ENCODE measurements at regions not wholly inside any gene's neighbourhood (a gene's known extent, or its start where the extent isn't known, plus 50 kb on each side); places are given as distances from the start of the nearest gene placed in this dataset.

DNA sequence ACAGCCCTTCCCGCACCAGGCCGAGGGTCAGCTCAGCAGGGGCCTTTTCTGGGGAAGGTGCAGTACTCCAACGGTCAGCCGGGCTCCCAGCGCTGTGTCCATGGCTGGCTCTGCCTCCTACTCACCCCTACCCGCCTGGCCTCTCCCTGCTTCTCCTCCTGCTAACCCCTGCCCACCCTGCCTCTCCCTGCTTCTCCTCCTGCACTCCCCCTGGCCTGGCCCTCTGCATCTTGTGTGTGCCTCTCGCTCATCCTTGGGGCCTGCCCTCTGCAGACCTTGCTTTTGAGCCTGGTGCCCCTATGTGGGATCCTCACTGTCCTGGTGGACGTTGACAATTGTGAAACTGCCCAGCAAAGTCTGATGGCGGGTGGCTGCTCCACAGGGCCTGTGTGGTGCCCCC lies 274.6 kb upstream of the IRX2 start:
- DNase-seq (ENCODE audit: low spot score in 2 of 2) = peak in 1 of 2 donors; percentile 74
- H3K4me3 ChIP-seq (ENCODE audit: low read depth, poor library complexity, severe bottlenecking) = no peak overlapping the region
- no peak for TF ChIP-seq POLR2A (IDR thresholded peaks at IDR 0.05)
- TF ChIP-seq, protein P1, sequence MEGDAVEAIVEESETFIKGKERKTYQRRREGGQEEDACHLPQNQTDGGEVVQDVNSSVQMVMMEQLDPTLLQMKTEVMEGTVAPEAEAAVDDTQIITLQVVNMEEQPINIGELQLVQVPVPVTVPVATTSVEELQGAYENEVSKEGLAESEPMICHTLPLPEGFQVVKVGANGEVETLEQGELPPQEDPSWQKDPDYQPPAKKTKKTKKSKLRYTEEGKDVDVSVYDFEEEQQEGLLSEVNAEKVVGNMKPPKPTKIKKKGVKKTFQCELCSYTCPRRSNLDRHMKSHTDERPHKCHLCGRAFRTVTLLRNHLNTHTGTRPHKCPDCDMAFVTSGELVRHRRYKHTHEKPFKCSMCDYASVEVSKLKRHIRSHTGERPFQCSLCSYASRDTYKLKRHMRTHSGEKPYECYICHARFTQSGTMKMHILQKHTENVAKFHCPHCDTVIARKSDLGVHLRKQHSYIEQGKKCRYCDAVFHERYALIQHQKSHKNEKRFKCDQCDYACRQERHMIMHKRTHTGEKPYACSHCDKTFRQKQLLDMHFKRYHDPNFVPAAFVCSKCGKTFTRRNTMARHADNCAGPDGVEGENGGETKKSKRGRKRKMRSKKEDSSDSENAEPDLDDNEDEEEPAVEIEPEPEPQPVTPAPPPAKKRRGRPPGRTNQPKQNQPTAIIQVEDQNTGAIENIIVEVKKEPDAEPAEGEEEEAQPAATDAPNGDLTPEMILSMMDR (IDR thresholded peaks at IDR 0.05) = no peak
- 76 to 78% methylated on average over 9 of the region's 9 CpGs for WGBS, 2 donors
- intact Hi-C loops (cut with DNase I; ENCODE audit: low total_unique reads) = no loop called here

DNA sequence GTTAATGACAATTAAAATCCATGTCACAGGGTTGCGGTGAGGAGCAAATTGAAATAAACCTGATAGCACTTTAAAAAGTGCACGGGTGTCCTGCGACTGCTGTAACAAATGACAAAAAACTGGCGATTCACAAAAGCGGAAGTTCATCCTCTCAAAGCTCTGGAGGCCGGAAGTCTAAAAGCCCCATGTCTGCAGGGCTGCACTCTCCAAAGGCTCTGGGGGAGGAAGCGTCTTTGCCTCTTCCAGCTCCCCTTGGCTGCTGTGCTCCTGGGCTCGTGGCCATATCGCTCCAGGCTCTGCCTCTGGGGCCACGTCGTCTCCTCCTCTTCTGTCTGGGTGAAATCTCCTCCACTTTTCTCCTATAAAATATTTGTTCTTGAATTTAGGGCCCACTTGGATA lies 273.9 kb upstream of the IRX2 start:
- WGBS, 2 donors = 76 to 77% methylated on average over 11 of the region's 11 CpGs
- H3K4me3 ChIP-seq (ENCODE audit: low read depth, poor library complexity, severe bottlenecking) = no peak overlapping the region
- intact Hi-C loops (cut with DNase I; ENCODE audit: low total_unique reads) = no loop called here
- TF ChIP-seq POLR2A (IDR thresholded peaks at IDR 0.05) = no peak
- TF ChIP-seq, protein P1 (IDR thresholded peaks at IDR 0.05) = no peak
- DNase-seq (ENCODE audit: low spot score in 2 of 2) = peak in 1 of 2 donors; percentile 54

DNA sequence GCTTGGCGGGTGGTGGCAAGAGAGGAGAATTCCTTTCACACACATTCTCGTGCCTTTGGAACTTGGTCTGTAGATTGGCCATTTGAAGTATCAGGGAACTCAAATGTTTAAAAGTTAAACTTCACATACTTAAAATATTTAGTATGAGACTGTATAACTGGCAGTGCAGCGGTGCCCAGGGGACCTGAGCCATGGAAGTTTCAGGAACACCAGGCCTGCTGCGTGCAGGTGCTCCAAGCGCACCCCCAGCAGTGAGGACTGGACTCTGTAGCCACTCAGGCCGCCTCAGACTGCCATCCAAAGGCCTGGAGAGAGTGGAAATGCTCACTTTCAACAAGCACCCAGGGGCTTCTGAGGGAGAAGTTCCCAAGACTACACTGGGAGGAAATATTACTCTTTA lies 273.5 kb upstream of the IRX2 start:
- DNase-seq (ENCODE audit: low spot score in 2 of 2) = peak in 1 of 2 donors; percentile 45
- no peak overlapping the region for H3K4me3 ChIP-seq (ENCODE audit: low read depth, poor library complexity, severe bottlenecking)
- intact Hi-C loops (cut with DNase I; ENCODE audit: low total_unique reads) = no loop called here
- TF ChIP-seq, protein P1 (IDR thresholded peaks at IDR 0.05) = no peak
- no peak for TF ChIP-seq POLR2A (IDR thresholded peaks at IDR 0.05)
- WGBS, 2 donors = 88 to 90% methylated on average over 6 of the region's 6 CpGs

DNA sequence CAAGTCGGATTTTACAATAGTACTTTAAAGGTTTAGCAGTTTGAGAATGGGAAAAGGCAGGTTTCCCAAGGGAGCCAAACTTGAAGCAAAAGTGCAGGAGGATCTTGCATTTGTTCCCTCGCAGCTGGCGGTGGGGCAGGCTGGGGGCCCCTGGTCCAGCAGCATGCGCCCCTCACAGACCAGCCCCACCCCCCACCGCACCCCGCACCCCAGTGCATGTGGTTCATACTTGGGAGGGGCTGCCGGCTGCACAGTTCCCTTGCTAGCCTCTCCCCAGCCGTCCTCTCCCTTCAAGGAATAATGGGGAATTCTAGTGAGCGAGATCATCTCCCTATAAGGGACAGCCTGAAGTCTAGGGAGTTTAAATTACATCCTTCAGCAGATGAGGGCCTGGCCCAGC lies 273.1 kb upstream of the IRX2 start:
- intact Hi-C loops (cut with DNase I; ENCODE audit: low total_unique reads) = no loop called here
- no peak for TF ChIP-seq POLR2A (IDR thresholded peaks at IDR 0.05)
- TF ChIP-seq, protein P1 (IDR thresholded peaks at IDR 0.05) = no peak
- 77 to 83% methylated on average over 9 of the region's 9 CpGs for WGBS, 2 donors
- no peak overlapping the region for H3K4me3 ChIP-seq (ENCODE audit: low read depth, poor library complexity, severe bottlenecking)
- no peak for DNase-seq (ENCODE audit: low spot score in 2 of 2)

DNA sequence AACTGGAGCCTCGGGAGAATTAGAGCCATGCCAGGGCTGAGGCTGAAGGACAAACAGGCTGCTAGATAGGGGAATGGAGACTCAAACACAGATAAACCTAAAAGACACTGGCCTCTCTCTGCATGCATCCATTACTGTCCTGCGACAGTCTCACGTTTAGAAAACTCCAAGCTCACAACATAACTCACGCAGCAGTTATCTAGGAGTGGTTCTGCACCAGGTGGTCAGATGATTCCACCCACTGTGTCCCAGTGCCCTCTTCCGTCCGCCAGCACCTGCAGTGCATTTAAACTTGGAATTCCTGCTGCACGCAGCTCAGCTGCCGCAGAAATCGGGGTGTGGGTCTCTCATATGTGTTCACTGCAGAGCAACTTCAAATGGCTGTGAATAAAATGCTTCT lies 272.6 kb upstream of the IRX2 start:
- TF ChIP-seq, protein P1 (IDR thresholded peaks at IDR 0.05) = no peak
- TF ChIP-seq POLR2A (IDR thresholded peaks at IDR 0.05) = no peak
- intact Hi-C loops (cut with DNase I; ENCODE audit: low total_unique reads) = no loop called here
- no peak overlapping the region for H3K4me3 ChIP-seq (ENCODE audit: low read depth, poor library complexity, severe bottlenecking)
- no peak for DNase-seq (ENCODE audit: low spot score in 2 of 2)
- WGBS, 2 donors = 86 to 87% methylated on average over 9 of the region's 9 CpGs

DNA sequence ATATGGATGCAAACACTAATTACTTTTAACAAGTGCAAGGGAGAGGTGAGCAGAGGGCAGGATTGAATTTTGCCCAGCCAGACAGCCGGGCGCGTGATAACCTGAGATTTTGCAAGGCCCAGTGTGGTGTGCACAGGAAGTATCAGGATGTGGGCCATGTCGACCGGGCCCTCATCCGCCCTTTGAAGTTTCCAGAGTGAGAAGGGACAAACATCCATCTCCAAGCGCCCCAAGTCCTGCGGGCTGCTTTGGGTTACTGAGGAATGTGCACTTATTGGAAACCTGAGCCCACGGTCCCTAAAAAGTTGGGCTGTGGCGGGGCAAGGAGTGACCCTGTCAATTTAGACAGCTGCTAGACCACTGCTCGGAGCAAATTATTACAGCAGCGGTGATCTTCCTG lies 272.2 kb upstream of the IRX2 start:
- peak in 1 of 2 donors; percentile 32 for DNase-seq (ENCODE audit: low spot score in 2 of 2)
- 78 to 81% methylated on average over 12 of the region's 12 CpGs for WGBS, 2 donors
- TF ChIP-seq, protein P1 (IDR thresholded peaks at IDR 0.05) = no peak
- no peak for TF ChIP-seq POLR2A (IDR thresholded peaks at IDR 0.05)
- H3K4me3 ChIP-seq (ENCODE audit: low read depth, poor library complexity, severe bottlenecking) = no peak overlapping the region
- intact Hi-C loops (cut with DNase I; ENCODE audit: low total_unique reads) = no loop called here

All from lower leg skin (tissue), 4 donors.